Tibial artery (tissue), 4 donors: ENCODE measurements at regions not wholly inside any gene's neighbourhood (a gene's known extent, or its start where the extent isn't known, plus 50 kb on each side); places are given as distances from the start of the nearest gene placed in this dataset.

Experiments used
- DNase-seq, 2 donors: peaks; one replicate each; pipeline ENCODE4 v3.0.0-alpha.2; 2019
- H3K27ac ChIP-seq, 2 donors: fragments of 200-600 bp; sonication (generic) in 1 of 2; 1 replicate in 1 of 2; 2 replicates in 1 of 2; pipeline ENCODE4 v1.5.1; 2018 to 2019; ENCODE audit warnings: mild to moderate bottlenecking in 1 of 2
- H3K27me3 ChIP-seq, 2 donors: fragments of 200-600 bp; sonication (generic) in 1 of 2; one replicate each; pipeline versions ENCODE4 v1.5.1 to v1.6.0; 2016 to 2019
- H3K36me3 ChIP-seq, 3 donors: fragments of 200-600 bp; sonication (generic) in 2 of 3; one replicate each; pipeline ENCODE4 v1.5.1; 2016 to 2019; ENCODE audit warnings: mild to moderate bottlenecking in 2 of 3
- H3K4me1 ChIP-seq, 4 donors: fragments of 200-600 bp; sonication (generic) in 2 of 4; 1 replicate in 3 of 4; 2 replicates in 1 of 4; pipeline ENCODE4 v1.5.1; 2016 to 2019
- H3K4me3 ChIP-seq, 2 donors: fragments of 200-600 bp; sonication (generic) in 1 of 2; 1 replicate in 1 of 2; 2 replicates in 1 of 2; pipeline ENCODE4 v1.5.1; 2018 to 2019; ENCODE audit warnings: mild to moderate bottlenecking in 2 of 2
- H3K9me3 ChIP-seq, 3 donors: fragments of 200-600 bp; sonication (generic) in 1 of 3; one replicate each; pipeline ENCODE4 v1.5.1; 2016 to 2019
- CTCF ChIP-seq, 2 experiments: fragments of 200-600 bp in 1 of 2; fragments of 450-650 bp in 1 of 2; IDR thresholded peaks; one replicate each; pipeline ENCODE4 v1.5.1; 2017 to 2019; ENCODE audit warnings: antibody characterized with exemption in 2 of 2, mild to moderate bottlenecking in 1 of 2, moderate library complexity in 1 of 2
- intact Hi-C: fragments of 100-400 bp; cut with DNase I; formaldehyde crosslinking; loops from one replicate; pipeline ENCODE4 v1.15.0; 2023; ENCODE audit warnings: low total_unique reads

GRCh38 chr6:104638841-104639290, 220.9 kb downstream of the HACE1 start:
- intact Hi-C loops, result no loop called here
- no peak for DNase-seq

GRCh38 chr6:104633125-104633524, 226.6 kb downstream of the HACE1 start:
- H3K9me3 ChIP-seq, result no peaks in the 10 kb centered on the region
- no peak for TF ChIP-seq CTCF (IDR thresholded peaks at IDR 0.05)
- no peaks in the 10 kb centered on the region for H3K4me1 ChIP-seq
- intact Hi-C loops, result no loop called here
- no peaks in the 10 kb centered on the region for H3K36me3 ChIP-seq
- DNase-seq, result no peak
- H3K27ac ChIP-seq, result no peak overlapping the region
- no peak overlapping the region for H3K4me3 ChIP-seq
- no peaks in the 10 kb centered on the region for H3K27me3 ChIP-seq

More at GRCh38 chr6:104638841-104639290, 220.9 kb downstream of the HACE1 start:
- no peaks in the 10 kb centered on the region for H3K36me3 ChIP-seq
- H3K4me1 ChIP-seq, result peaks cover 0 to 29% (median 3%) of the 10 kb centered on the region in 4 donors
- no peak for TF ChIP-seq CTCF (IDR thresholded peaks at IDR 0.05)
- no peaks in the 10 kb centered on the region for H3K9me3 ChIP-seq
- H3K27me3 ChIP-seq, result no peaks in the 10 kb centered on the region
- H3K4me3 ChIP-seq, result no peak overlapping the region
- no peak overlapping the region for H3K27ac ChIP-seq

DNA sequence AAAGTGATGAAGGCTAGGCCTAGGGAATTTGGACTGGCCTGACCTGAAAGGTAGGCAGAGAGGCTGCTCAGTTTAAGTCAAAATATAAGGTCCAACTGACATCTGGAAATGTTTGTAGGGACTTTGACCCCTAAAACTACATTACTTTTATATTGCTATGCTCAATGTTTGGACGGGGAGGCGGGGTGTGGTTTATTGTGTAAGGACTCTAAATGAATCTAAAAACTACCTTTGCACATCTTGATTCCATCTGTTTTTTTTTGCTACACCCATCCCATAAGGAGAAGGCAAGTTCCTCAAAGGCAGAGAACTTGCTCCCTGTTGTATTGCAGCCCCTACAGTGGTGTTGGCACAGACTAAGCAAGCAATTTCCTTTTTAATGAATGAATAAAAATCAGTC, 227.1 kb downstream of the HACE1 start:
- no peaks in the 10 kb centered on the region for H3K9me3 ChIP-seq
- H3K4me1 ChIP-seq, result no peaks in the 10 kb centered on the region
- no peaks in the 10 kb centered on the region for H3K27me3 ChIP-seq
- H3K36me3 ChIP-seq, result no peaks in the 10 kb centered on the region
- intact Hi-C loops, result no loop called here
- no peak overlapping the region for H3K4me3 ChIP-seq
- DNase-seq, result no peak
- no peak overlapping the region for H3K27ac ChIP-seq
- TF ChIP-seq CTCF (IDR thresholded peaks at IDR 0.05), result no peak

- intact Hi-C loops, result no loop called here
- H3K4me3 ChIP-seq, result no peak overlapping the region
- no peak for DNase-seq
- H3K36me3 ChIP-seq, result no peaks in the 10 kb centered on the region
- no peak overlapping the region for H3K27ac ChIP-seq
- peaks cover 0 to 2% (median 0%) of the 10 kb centered on the region in 4 donors for H3K4me1 ChIP-seq
- TF ChIP-seq CTCF (IDR thresholded peaks at IDR 0.05), result no peak
- no peaks in the 10 kb centered on the region for H3K27me3 ChIP-seq
- no peaks in the 10 kb centered on the region for H3K9me3 ChIP-seq
These were observed 228.8 kb downstream of the HACE1 start for GRCh38 chr6:104630955-104631354.

GRCh38 chr6:104630522-104630921, 229.2 kb downstream of the HACE1 start:
- intact Hi-C loops, result no loop called here
- no peak overlapping the region for H3K27ac ChIP-seq
- no peak for TF ChIP-seq CTCF (IDR thresholded peaks at IDR 0.05)

DNA sequence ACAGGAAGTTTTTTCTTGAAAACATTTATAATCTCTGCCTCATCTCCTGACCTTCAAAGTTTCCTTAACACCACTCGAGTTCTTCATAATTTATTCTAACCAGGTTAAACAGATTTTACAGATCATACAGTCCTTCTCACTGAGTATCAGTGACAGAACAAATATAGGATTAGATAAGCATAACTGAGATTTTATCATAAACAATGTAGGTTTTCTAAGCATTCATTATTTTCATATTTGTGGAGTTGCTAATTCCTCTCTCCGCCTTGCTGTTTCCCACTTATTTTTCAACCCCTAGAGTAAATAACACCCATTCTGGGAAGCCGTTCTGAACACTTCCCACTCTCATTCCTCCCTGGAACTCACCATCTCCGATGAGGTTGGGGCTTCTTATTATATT, 229.9 kb downstream of the HACE1 start:
- H3K4me1 ChIP-seq, result peaks cover 0 to 10% (median 0%) of the 10 kb centered on the region in 4 donors
- TF ChIP-seq CTCF (IDR thresholded peaks at IDR 0.05), result no peak
- no peaks in the 10 kb centered on the region for H3K9me3 ChIP-seq
- no peak for DNase-seq
- H3K36me3 ChIP-seq, result no peaks in the 10 kb centered on the region
- no peak overlapping the region for H3K4me3 ChIP-seq
- intact Hi-C loops, result no loop called here
- H3K27me3 ChIP-seq, result no peaks in the 10 kb centered on the region
- no peak overlapping the region for H3K27ac ChIP-seq

More at GRCh38 chr6:104630522-104630921, 229.2 kb downstream of the HACE1 start:
- Histone ChIP-seq H3K4me1 (peaks cover 0 to 6% (median 0%) of the 10 kb centered on the region in 4 donors), H3K36me3 (no peaks in the 10 kb centered on the region), H3K4me3 (no peak overlapping the region), H3K9me3 (no peaks in the 10 kb centered on the region), H3K27me3 (no peaks in the 10 kb centered on the region)
- no peak for DNase-seq
